SH-SY5Y (cell line): ENCODE measurements at regions not wholly inside any gene's neighbourhood (a gene's known extent, or its start where the extent isn't known, plus 50 kb on each side); places are given as distances from the start of the nearest gene placed in this dataset.

Experiments
- GATA2 ChIP-seq: IDR thresholded peaks from 2 replicates; pipeline ENCODE4 v1.6.1; 2011; ENCODE audit warnings: mild to moderate bottlenecking, low read depth, low read length
- GATA3 ChIP-seq: IDR thresholded peaks from 2 replicates; pipeline ENCODE4 v1.6.1; 2011; ENCODE audit warnings: low read depth, mild to moderate bottlenecking, low read length, moderate library complexity

DNA sequence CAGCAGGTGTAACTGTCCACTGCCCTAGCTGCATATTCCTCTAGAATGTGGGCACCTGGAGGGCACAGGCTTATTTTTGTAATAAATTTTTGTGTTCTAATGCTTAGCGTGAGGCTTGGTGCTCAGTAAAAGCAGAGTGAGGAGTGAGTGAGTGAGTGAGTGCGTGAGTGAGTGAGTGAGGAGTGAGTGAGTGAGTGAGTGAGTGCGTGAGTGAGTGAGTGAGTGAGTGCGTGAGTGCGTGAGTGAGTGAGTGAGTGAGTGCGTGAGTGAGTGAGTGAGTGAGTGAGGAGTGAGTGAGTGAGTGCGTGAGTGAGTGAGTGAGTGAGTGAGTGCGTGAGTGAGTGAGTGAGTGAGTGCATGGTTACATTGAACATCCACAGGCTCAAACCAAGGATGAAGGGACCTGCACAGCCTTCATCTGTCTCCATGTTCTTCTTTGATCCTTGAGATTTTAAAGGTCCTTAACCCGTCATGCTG, 371.5 kb downstream of the MED10 start:
- TF ChIP-seq GATA2 (no peak), GATA3 (no peak)

- TF ChIP-seq GATA2 (no peak), GATA3 (no peak)
Measured at GRCh38 chr5:6003040-6003825, 375.1 kb downstream of the MED10 start.

GRCh38 chr5:6000867-6001266, 377.5 kb downstream of the MED10 start:
- no peak for TF ChIP-seq GATA3

DNA sequence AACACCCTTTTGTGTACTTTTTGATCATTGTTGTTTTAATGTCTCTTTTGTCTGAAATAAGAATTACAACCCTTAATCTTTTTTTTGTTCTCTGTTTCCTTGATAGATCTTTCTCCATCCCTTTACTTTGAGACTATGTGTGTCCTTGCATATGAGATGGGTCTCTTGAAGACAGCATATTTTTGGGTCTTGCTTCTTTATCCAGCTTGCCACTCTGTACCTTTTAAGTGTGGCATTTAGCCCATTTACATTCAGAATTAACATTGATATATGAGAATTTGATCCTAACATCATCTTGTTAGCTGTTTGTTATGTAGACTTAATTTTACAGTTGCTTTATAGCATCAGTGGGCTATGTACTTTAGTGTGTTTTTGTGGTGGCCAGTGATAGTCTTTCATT, 382.5 kb downstream of the MED10 start:
- TF ChIP-seq GATA2 = no peak
- TF ChIP-seq GATA3 = no peak

- no peak for TF ChIP-seq GATA2
- TF ChIP-seq GATA3 = no peak
Measured at GRCh38 chr5:5986492-5987178, 391.7 kb downstream of the MED10 start.

DNA sequence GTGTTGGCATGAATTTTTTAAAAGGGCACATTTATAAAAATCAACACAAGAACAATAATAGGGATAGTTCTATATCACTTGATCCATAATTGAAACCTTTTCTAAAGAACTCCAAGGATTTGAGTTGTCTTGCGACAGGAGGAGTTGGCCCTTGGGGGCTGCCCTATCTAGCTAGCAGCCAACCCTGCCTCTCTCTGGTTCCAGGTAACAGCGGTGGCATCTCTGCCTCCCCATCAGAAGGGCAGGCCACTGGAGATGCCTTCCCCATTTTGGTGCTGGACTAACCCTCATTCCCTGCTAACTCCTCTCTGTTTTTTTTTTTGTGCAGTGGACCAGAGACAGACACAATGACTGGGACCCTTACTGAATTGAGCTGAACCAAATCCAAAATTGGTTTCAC, 393.0 kb downstream of the MED10 start:
- TF ChIP-seq GATA2 (no peak), GATA3 (no peak)

DNA sequence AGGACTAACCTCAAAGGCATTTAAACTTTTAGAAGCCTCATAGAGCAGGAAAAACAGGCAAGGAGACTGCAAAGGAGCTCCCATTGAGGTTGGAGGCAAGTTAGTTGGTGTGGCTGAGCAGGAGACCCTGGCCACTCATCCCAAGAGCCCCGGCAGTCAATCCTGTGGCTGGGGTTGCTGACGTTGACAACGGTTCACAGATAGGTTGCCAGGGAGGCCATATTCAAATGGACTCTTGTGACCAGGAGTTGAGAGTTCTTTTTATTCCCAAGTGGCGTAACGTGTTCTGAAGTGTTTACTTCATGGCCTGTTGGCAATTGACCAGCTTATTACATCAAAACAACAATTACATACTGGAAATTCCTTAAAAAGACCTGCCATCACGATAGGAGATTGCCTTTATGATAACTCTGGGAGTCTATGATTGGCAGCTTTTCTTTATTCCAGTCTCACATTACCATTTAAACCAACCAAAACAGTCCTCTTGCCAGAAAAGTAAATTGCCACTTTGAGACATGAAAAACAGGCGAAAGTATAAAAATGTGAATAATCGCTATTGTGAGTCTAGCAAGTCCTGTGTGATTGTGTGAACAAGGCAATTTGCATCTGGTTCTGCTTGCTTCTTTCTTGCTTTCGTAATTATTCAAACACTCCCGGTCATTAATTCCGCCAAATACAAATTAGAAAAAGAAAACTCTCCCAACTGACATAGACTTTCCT, 394.9 kb downstream of the MED10 start:
- TF ChIP-seq GATA3 = no peak
- TF ChIP-seq GATA2 = no peak

GRCh38 chr5:5981562-5981961, 396.8 kb downstream of the MED10 start:
- no peak for TF ChIP-seq GATA3
- TF ChIP-seq GATA2 = no peak

GRCh38 chr5:5980538-5980895, 397.8 kb downstream of the MED10 start:
- TF ChIP-seq GATA2 (no peak), GATA3 (no peak)

- no peak for TF ChIP-seq GATA2
Measured at GRCh38 chr5:5979761-5980537, 398.4 kb downstream of the MED10 start.

DNA sequence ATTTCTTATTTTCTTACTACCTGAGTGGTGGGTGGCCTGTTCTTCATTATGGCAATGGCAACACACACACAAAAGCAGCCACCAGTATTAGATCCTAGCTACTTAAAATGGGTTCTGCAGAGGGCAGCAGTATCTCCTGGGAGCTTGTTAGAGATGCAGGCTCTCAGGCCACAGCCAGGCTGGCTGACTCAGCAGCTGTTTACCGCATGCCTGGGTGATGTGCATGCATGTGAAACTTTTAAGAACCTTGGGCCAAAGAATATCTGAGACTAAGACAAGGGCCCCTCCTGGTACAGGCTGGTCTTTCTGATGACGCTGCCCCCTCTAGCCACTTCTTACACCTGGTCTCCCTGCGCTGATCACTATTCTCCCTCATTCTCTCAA, 399.0 kb downstream of the MED10 start:
- no peak for TF ChIP-seq GATA3
- no peak for TF ChIP-seq GATA2

DNA sequence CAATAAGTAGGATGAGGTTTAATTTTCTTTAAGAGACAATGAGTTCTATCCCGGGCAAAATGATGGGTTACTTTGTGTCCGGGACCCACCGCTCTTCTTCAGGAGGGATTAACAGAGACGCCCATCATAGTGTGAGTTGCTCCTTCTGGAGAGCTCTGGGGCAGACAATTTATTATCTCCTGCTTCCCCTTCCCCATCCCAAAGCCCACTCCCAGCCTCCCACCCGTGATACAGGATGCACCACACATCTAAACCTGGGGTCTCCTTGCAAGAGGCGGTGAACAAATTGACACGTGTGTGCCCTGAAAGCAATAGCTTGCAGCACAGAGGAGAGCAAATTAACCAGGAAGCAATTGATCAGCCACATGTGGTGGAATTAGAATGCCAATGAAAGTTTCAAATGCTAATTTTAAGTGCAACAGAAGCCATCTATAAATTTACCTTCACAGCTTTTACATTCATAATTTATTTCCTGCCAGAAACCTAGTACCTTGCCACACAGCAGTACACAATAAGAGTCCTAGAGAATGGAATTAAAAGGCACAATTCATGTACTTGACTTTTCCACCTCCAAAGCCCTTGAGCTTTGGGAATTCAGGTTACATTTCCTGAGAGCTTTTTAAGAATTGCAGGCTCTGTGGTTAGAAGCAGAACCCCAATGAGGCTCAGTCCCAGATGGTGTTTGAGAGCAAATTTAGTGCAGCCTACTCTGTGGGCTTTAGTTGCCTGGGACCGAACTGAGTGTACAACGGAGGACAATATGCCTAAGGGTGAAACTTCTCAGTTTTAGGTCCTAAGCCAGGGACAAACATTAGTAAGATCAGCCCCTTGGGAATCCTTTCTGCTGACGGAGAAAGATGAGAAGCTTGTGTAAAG, 399.6 kb downstream of the MED10 start:
- TF ChIP-seq GATA3 = no peak
- TF ChIP-seq GATA2 = no peak

- TF ChIP-seq GATA2 (no peak), GATA3 (no peak)
Measured at GRCh38 chr5:5971203-5971602, 407.1 kb downstream of the MED10 start.

- TF ChIP-seq GATA3 (no peak), GATA2 (no peak)
Measured at GRCh38 chr5:5969942-5970483, 408.3 kb downstream of the MED10 start.

DNA sequence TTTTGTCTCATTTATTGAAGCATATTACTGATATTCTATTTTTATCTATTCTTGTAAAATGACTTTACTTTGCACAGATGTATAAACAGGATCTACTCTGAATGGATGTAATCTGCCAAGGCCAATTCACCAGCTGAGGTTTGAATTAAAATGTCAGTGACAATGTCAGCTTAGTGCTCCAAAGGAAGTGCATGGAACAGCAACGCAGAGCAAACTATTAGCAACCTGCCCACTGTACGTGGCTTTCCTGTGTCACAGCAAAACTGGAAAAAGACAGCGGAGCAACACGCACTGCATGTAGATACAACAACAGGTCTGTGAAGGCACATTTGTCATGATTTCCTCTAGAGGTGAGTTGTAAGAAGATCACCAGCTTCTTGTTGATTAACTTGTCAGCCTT, 409.4 kb downstream of the MED10 start:
- TF ChIP-seq GATA3 = no peak
- TF ChIP-seq GATA2 = no peak
